HG02973 (cell line): ENCODE measurements at regions not wholly inside any gene's neighbourhood (a gene's known extent, or its start where the extent isn't known, plus 50 kb on each side); places are given as distances from the start of the nearest gene placed in this dataset.

Source experiments
- ATAC-seq: cut with Tn5 transposase; IDR thresholded peaks from one replicate; pipeline ENCODE4 v1.9.1; 2021; ENCODE audit warnings: moderate library complexity; ENCODE audit not compliant: unreplicated experiment

- ATAC-seq = no peak
Observed at GRCh38 chr16:59783191-59783590, 1049.1 kb upstream of the GOT2 start.

- no peak for ATAC-seq
Observed at GRCh38 chr16:59773330-59773729, 1039.2 kb upstream of the GOT2 start.

GRCh38 chr16:59759296-59759695 lies 1025.2 kb upstream of the GOT2 start:
- ATAC-seq = no peak

- ATAC-seq = no peak
Observed at GRCh38 chr16:59758848-59759247, 1024.7 kb upstream of the GOT2 start.

- ATAC-seq = no peak
Observed at GRCh38 chr16:59754854-59755253, 1020.7 kb upstream of the GOT2 start.

GRCh38 chr16:59749662-59750336 lies 1015.7 kb upstream of the GOT2 start:
- no peak for ATAC-seq

- no peak for ATAC-seq
Observed at GRCh38 chr16:59748531-59748930, 1014.4 kb upstream of the GOT2 start.

- ATAC-seq = no peak
Observed at GRCh38 chr16:59743504-59743903, 1009.4 kb upstream of the GOT2 start.

- ATAC-seq = no peak
Observed at GRCh38 chr16:59740858-59741257, 1006.7 kb upstream of the GOT2 start.

GRCh38 chr16:59737274-59737673 lies 1003.2 kb upstream of the GOT2 start:
- no peak for ATAC-seq

- ATAC-seq = no peak
Observed at GRCh38 chr16:59733321-59733720, 999.2 kb upstream of the GOT2 start.

GRCh38 chr16:59729613-59730012 lies 995.5 kb upstream of the GOT2 start:
- ATAC-seq = no peak

GRCh38 chr16:59719121-59719520 lies 985.0 kb upstream of the GOT2 start:
- ATAC-seq = no peak

GRCh38 chr16:59707436-59708226 lies 973.5 kb upstream of the GOT2 start:
- ATAC-seq = no peak

- no peak for ATAC-seq
Observed at GRCh38 chr16:59701963-59702930, 968.1 kb upstream of the GOT2 start.

GRCh38 chr16:59699786-59700185 lies 965.7 kb upstream of the GOT2 start:
- ATAC-seq = no peak

GRCh38 chr16:59698346-59699020 lies 964.4 kb upstream of the GOT2 start:
- ATAC-seq = no peak

GRCh38 chr16:59697761-59698160 lies 963.6 kb upstream of the GOT2 start:
- ATAC-seq = no peak

GRCh38 chr16:59697236-59697635 lies 963.1 kb upstream of the GOT2 start:
- no peak for ATAC-seq

GRCh38 chr16:59696495-59696894 lies 962.4 kb upstream of the GOT2 start:
- ATAC-seq = no peak

GRCh38 chr16:59690216-59690615 lies 956.1 kb upstream of the GOT2 start:
- no peak for ATAC-seq
